Islet of Langerhans (tissue), 1 donor: ENCODE measurements at regions not wholly inside any gene's neighbourhood (a gene's known extent, or its start where the extent isn't known, plus 50 kb on each side); places are given as distances from the start of the nearest gene placed in this dataset.

Experiments used
- FAIRE-seq: peaks from one replicate; lab custom pipeline; 2011; peaks lifted over from hg19 to GRCh38; lab: Jason Lieb, UNC

- no peak for FAIRE-seq
These were observed 443.1 kb downstream of the ZNF608 start for GRCh38 chr5:124303366-124303765.

GRCh38 chr5:124302533-124302932 is 443.9 kb downstream of the ZNF608 start:
- no peak for FAIRE-seq

- FAIRE-seq: no peak
These were observed 444.6 kb downstream of the ZNF608 start for GRCh38 chr5:124301850-124302249.

- peak; percentile 62 for FAIRE-seq
These were observed 445.4 kb downstream of the ZNF608 start for GRCh38 chr5:124300815-124301621.

GRCh38 chr5:124297826-124298225 is 448.6 kb downstream of the ZNF608 start:
- FAIRE-seq: no peak

- no peak for FAIRE-seq
These were observed 454.1 kb downstream of the ZNF608 start for GRCh38 chr5:124292322-124292855.

GRCh38 chr5:124289641-124290311 is 456.7 kb downstream of the ZNF608 start:
- no peak for FAIRE-seq

- FAIRE-seq: no peak
These were observed 457.3 kb downstream of the ZNF608 start for GRCh38 chr5:124289130-124289529.

- no peak for FAIRE-seq
These were observed 458.6 kb downstream of the ZNF608 start for GRCh38 chr5:124287813-124288212.

- FAIRE-seq: no peak
These were observed 460.7 kb downstream of the ZNF608 start for GRCh38 chr5:124285733-124286132.

GRCh38 chr5:124285071-124285470 is 461.4 kb downstream of the ZNF608 start:
- FAIRE-seq: peak; percentile 80

- FAIRE-seq: no peak
These were observed 463.4 kb downstream of the ZNF608 start for GRCh38 chr5:124283031-124283430.

GRCh38 chr5:124280079-124280478 is 466.4 kb downstream of the ZNF608 start:
- no peak for FAIRE-seq

- no peak for FAIRE-seq
These were observed 467.1 kb downstream of the ZNF608 start for GRCh38 chr5:124279146-124279876.

GRCh38 chr5:124278636-124279035 is 467.8 kb downstream of the ZNF608 start:
- FAIRE-seq: no peak

- no peak for FAIRE-seq
These were observed 468.5 kb downstream of the ZNF608 start for GRCh38 chr5:124277767-124278545.

- no peak for FAIRE-seq
These were observed 470.3 kb downstream of the ZNF608 start for GRCh38 chr5:124276166-124276565.

GRCh38 chr5:124274949-124275348 is 471.5 kb downstream of the ZNF608 start:
- FAIRE-seq: no peak

- no peak for FAIRE-seq
These were observed 481.9 kb downstream of the ZNF608 start for GRCh38 chr5:124264499-124264898.

GRCh38 chr5:124263680-124264491 is 482.6 kb downstream of the ZNF608 start:
- no peak for FAIRE-seq

GRCh38 chr5:124262991-124263571 is 483.4 kb downstream of the ZNF608 start:
- no peak for FAIRE-seq
